Activated T-helper 17 cell treated with anti-CD3 and anti-CD28 coated beads, Interleukin-2, amount 50 U/mL, for 72 hours (primary cell): ENCODE measurements at regions not wholly inside any gene's neighbourhood (a gene's known extent, or its start where the extent isn't known, plus 50 kb on each side); places are given as distances from the start of the nearest gene placed in this dataset.

Experiments used
- ATAC-seq: fragments of 150-1000 bp; cut with Tn5 transposase; replicated peaks from 2 replicates; pipeline ENCODE4 v1.10.0; 2021; ENCODE audit warnings: mild to moderate bottlenecking, moderate library complexity
- H3K27ac Mint-ChIP-seq: one replicate; pipeline ENCODE4 v1.8.0; 2022; ENCODE audit warnings: mixed read lengths
- H3K27me3 Mint-ChIP-seq: one replicate; pipeline ENCODE4 v1.8.0; 2022; ENCODE audit warnings: mixed read lengths
- H3K36me3 Mint-ChIP-seq: one replicate; pipeline ENCODE4 v1.8.0; 2022; ENCODE audit warnings: low read depth, mild to moderate bottlenecking, mixed read lengths
- H3K4me1 Mint-ChIP-seq: one replicate; pipeline ENCODE4 v1.8.0; 2022; ENCODE audit warnings: mixed read lengths
- H3K4me3 Mint-ChIP-seq: one replicate; pipeline ENCODE4 v1.8.0; 2022; ENCODE audit warnings: mild to moderate bottlenecking, mixed read lengths
- H3K9me3 Mint-ChIP-seq: one replicate; pipeline ENCODE4 v1.8.0; 2022; ENCODE audit warnings: mixed read lengths

DNA sequence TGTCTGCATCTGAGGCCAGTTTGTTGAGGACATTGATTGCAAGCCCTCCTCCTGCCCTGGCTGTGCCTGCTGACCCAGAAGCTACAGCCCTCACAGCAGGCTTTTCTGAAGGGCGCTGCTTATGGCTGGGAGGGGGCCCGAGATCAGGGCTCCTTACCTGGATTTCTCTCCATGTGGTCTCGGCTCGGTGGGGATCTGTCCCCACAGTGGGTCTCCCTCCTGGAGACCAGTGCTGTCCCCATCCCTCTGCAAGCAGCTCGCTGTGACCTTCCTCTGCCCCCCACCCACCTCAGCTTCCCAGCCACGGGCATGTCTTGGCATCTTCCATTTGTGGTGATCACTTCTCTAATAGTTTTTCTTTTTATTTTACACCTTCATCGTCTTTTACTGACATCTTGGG, 357.9 kb downstream of the IRX2 start:
- peaks cover 13% of the 10 kb centered on the region for H3K27me3 Mint-ChIP-seq
- H3K4me1 Mint-ChIP-seq, result no peaks in the 10 kb centered on the region

DNA sequence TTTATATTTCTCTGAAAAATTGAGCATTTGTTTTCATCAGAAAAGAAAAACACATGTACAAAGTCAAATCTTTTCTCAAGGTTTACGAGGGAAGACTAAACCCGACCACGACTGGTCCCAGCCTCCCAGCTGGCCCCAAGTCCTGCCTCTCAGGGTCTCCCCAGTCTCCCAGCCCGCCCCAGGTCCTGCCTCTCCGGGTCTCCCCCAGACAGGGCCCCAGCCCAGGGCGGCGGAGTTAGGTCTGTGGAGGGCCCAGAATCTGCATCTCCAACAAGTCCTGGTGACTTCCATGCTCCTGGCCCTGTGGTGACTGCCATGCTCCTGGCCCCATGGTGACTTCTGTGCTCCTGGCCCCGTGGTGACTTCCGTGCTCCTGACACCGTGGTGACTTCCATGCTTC, 359.9 kb downstream of the IRX2 start:
- Mint-ChIP-seq H3K27me3 (peaks cover 13% of the 10 kb centered on the region), H3K9me3 (no peaks in the 10 kb centered on the region), H3K36me3 (no peaks in the 10 kb centered on the region), H3K4me1 (no peaks in the 10 kb centered on the region), H3K27ac (no peak overlapping the region), H3K4me3 (no peak overlapping the region)
- ATAC-seq, result no peak

More for the DNA sequence above, 357.9 kb downstream of the IRX2 start:
- H3K36me3 Mint-ChIP-seq, result no peaks in the 10 kb centered on the region
- H3K27ac Mint-ChIP-seq, result no peak overlapping the region
- no peak overlapping the region for H3K4me3 Mint-ChIP-seq
- no peaks in the 10 kb centered on the region for H3K9me3 Mint-ChIP-seq
- no peak for ATAC-seq

DNA sequence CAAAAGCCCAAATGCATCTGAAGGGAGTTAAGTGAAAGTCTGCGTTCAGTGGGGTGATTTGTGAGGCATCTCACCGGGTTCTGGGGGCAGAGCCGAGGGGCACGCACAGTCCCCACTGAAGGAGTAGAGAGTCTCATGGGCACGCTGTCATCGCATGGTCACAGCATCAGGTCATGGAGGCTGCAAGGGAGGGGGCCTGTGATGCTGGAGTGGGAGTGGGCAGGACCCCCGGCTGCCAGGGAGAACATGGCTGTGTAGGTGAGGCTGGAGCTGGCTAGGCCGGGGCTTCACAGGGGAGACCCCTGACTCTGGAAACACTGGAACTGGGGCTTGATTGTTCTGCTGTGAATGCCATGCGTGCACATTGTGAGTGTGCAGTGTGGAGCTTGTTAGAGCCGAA, 360.5 kb downstream of the IRX2 start:
- Mint-ChIP-seq H3K36me3 (no peaks in the 10 kb centered on the region), H3K27ac (no peak overlapping the region), H3K27me3 (peaks cover 13% of the 10 kb centered on the region), H3K9me3 (no peaks in the 10 kb centered on the region), H3K4me1 (no peaks in the 10 kb centered on the region), H3K4me3 (no peak overlapping the region)
- no peak for ATAC-seq

DNA sequence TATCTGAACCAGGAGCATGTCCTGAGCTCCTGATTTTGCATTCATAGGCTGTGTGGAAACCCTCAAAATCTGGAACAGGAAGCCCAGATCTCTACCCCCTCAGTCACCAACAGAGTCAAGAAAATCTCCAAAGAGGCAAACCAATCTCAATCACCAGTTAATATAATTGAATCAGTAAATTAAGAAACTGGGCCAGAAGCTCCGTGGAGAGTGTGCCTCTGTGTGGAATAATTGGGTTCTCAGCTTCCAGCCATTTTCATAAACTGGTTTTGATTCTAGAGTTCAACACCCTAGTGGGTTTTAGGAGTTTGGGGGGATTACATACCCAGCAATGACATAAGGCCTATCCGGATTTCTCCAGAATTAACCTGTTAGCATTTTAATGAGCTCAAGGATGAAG, 362.9 kb downstream of the IRX2 start:
- Mint-ChIP-seq H3K27ac (no peak overlapping the region), H3K9me3 (no peaks in the 10 kb centered on the region), H3K36me3 (no peaks in the 10 kb centered on the region), H3K4me3 (no peak overlapping the region), H3K4me1 (no peaks in the 10 kb centered on the region), H3K27me3 (peaks cover 13% of the 10 kb centered on the region)
- ATAC-seq, result no peak

DNA sequence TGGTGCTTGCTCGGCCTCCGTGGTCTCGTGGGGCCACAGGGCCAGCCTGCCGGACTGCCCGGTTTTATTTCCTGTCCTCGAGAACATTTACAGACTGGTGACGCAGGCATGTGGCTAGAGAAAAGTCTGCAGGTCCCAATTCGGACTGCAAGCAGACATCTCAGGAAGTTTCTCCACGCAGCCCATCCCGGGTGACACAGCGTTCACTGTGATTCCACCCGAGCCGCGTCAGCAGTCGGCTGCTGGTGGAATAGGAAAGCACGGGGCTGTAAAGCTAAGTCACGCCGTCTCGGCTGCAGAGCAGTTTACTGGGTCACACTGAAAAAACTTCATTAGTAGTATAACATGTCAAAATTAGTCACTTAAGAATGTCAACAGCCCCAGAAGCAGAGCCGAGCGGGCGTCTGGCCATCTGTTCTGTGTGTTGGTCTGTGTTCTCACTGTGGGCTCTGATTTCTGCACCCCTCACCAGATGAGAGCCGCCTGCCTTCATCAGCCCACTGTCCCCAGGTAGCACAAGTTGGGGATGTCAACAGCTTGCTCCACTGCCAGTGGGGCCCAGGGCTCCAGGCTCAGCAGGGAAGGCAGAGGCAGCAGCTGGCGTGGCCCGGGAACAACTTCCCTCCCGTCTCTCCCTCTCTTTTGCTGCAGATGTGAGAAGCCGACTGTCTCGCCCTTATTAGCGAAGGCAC, 363.7 kb downstream of the IRX2 start:
- Mint-ChIP-seq H3K4me3 (no peak overlapping the region), H3K36me3 (no peaks in the 10 kb centered on the region), H3K9me3 (no peaks in the 10 kb centered on the region), H3K27ac (no peak overlapping the region), H3K4me1 (no peaks in the 10 kb centered on the region), H3K27me3 (peaks cover 13% of the 10 kb centered on the region)
- ATAC-seq, result no peak

DNA sequence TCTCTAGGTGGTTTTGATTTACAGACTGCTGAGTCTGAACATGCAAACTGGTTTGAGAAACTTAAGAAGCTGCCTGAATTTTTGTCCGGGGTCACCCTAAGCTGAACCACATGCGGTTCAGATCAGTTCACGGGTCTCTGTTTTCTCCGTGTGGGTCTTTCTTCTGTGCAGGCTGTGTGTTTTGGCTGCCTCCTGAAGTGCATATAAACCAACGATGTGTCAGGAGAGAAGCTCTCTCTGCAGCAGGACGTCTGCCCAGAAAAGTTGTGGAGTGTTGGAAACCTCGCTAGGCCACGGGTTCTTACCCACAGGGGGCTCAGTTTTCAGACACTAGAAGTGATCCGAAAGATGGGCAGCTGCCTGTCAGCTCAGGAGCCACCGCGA, 364.2 kb downstream of the IRX2 start:
- Mint-ChIP-seq H3K27ac (no peak overlapping the region), H3K9me3 (no peaks in the 10 kb centered on the region), H3K4me3 (no peak overlapping the region), H3K36me3 (no peaks in the 10 kb centered on the region), H3K4me1 (no peaks in the 10 kb centered on the region), H3K27me3 (peaks cover 9% of the 10 kb centered on the region)
- no peak for ATAC-seq

DNA sequence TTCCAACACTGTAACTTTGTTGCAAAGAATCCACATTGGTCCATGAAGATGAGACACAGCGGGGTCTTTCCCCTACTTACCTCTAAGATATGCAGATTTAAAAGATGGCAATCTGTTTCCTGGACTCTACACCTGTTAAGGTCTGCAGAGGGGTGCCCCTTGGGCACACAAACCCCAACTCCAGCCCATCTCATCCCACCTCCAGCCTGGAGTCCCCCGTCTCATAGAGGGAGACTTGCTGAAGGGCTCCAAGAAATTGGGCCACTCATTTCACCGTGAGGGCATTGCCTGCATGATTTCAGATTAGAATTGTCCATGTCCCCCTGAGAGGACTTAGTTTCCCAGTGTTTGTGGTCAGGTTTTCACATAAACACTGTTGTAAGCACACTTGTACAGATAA, 365.7 kb downstream of the IRX2 start:
- Mint-ChIP-seq H3K27ac (no peak overlapping the region), H3K36me3 (no peaks in the 10 kb centered on the region), H3K9me3 (no peaks in the 10 kb centered on the region)

DNA sequence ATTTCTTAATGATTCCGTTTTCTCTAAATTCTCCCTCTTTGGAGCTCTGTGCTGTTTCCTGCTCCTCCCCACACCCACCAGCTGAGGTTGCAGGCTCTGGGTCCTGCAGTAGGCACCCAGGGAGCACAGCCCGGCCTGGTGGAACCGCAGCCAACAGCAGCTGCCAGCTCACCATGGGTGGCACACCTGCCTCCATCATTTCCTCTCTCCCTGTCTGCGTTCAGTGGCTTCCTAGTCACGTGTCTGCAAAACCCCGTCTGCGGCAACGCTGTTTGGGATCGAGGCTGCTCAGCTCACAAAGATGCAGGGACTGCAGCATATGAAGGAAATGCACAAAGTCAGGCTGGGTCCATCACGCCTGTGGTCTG, 367.8 kb downstream of the IRX2 start:
- H3K4me1 Mint-ChIP-seq, result no peaks in the 10 kb centered on the region
- H3K4me3 Mint-ChIP-seq, result no peak overlapping the region
- no peaks in the 10 kb centered on the region for H3K27me3 Mint-ChIP-seq
- H3K36me3 Mint-ChIP-seq, result no peaks in the 10 kb centered on the region
- no peak for ATAC-seq
- H3K27ac Mint-ChIP-seq, result no peak overlapping the region
- H3K9me3 Mint-ChIP-seq, result no peaks in the 10 kb centered on the region

More for the DNA sequence above, 365.7 kb downstream of the IRX2 start:
- Mint-ChIP-seq H3K27me3 (peaks cover 5% of the 10 kb centered on the region), H3K4me1 (no peaks in the 10 kb centered on the region), H3K4me3 (no peak overlapping the region)
- ATAC-seq, result no peak

DNA sequence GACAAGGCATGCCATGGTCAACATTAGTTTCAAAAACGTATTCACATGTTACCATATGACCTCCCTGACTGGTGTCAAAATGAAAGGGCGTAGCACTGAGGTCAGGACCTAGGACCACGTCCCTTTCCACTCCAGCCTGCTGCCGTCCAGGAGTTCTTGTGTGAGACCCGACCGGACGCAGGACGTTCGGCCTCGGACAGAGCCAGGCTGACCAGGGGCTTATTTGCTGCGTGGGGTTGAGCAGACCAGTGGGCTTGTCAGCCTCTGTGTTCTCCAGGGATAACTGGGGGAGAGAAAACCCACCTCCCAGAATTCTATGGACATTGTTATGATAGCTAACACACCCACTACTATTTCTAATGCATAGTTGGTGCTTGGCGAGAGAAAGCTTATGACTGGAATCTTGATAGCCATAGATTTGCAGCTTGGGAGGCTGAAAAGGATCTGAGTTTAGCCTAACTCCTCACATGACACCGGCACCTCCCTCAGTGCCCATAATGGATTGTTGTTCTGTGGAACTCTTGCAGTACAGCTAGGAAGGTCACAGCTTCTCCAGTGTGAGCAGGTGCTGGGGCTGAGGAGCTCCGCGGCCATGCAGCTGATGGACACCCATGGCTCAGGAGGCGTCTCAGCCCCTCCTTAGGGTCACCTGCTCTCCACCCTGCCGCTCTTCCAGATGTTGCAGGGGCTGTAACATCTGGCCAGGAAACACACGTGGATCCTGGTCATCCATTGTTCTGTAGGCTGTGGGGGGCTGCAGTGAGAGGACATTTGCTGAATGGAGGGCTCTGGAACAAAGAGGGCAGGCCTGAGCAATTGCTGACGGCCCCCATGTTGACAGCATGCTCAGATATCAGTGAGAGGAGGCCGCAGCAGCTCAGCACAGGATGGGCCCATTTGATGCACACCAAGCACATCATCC, 368.4 kb downstream of the IRX2 start:
- no peaks in the 10 kb centered on the region for H3K9me3 Mint-ChIP-seq
- H3K4me3 Mint-ChIP-seq, result no peak overlapping the region
- no peaks in the 10 kb centered on the region for H3K36me3 Mint-ChIP-seq
- H3K27me3 Mint-ChIP-seq, result no peaks in the 10 kb centered on the region
- no peak for ATAC-seq
- H3K4me1 Mint-ChIP-seq, result no peaks in the 10 kb centered on the region
- no peak overlapping the region for H3K27ac Mint-ChIP-seq

DNA sequence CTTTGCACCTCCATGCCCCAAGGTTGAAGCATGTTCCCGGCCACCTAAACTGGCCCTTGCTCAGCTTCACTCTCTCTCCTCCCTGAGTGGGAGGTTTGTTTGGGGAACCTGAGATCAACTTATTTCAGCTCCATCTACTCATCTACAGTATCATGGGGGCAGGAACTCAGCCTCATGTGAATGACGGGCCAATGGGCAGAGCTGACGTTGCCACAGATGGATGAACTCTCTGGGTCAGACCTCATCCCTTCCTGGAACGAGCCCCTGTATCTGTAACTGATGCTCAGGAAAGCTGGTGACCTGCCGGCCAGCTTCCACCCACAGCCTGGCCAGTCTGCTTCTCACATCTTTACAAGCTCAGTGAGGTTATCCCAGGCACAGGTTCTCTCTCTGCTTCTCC, 369.6 kb downstream of the IRX2 start:
- Mint-ChIP-seq H3K4me3 (no peak overlapping the region), H3K27me3 (no peaks in the 10 kb centered on the region), H3K4me1 (no peaks in the 10 kb centered on the region), H3K9me3 (no peaks in the 10 kb centered on the region), H3K27ac (no peak overlapping the region), H3K36me3 (no peaks in the 10 kb centered on the region)
- no peak for ATAC-seq

DNA sequence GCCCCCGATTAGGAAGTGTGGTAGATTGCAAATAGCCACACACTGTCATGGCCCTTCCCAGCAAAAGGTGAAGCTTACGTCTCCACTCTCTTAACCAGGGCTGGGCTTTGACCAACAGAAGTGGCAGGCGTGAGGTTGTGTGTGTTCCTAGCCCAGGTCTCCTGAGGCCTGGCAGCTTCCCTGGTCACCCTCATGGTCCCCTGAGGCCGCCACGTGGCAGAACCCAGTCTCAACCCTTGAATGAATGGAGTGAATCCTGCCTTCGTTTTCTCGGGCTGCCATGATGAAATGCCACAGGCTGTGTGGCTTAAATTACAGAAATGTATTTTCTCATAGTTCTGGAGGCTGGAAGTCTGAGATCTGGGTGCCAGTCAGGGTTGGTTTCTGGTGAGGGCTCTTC, 370.4 kb downstream of the IRX2 start:
- Mint-ChIP-seq H3K4me3 (no peak overlapping the region), H3K4me1 (no peaks in the 10 kb centered on the region), H3K27me3 (no peaks in the 10 kb centered on the region), H3K27ac (no peak overlapping the region), H3K36me3 (no peaks in the 10 kb centered on the region), H3K9me3 (no peaks in the 10 kb centered on the region)
- ATAC-seq, result no peak

DNA sequence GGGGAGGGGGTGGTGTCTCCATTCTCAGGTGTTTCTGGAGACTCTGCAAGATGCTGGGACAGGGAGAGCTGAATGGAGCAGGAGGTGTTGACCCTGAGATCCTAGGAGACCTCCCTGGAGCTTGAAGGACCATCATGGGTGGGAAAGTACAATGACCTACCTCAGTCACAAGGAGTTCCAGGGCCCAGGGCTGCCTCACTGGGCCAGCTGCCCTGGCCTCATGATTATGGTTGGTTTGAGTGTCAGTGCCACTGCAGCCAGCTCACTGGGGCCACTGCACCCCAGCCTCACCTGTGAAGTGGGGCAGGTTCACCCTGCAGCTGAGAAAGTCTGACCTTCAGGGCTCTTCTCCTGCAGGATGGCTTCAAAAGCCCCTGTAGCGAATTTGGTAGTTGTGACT, 372.5 kb downstream of the IRX2 start:
- Mint-ChIP-seq H3K27me3 (no peaks in the 10 kb centered on the region), H3K36me3 (no peaks in the 10 kb centered on the region), H3K4me3 (no peak overlapping the region), H3K4me1 (no peaks in the 10 kb centered on the region), H3K27ac (no peak overlapping the region), H3K9me3 (no peaks in the 10 kb centered on the region)
- no peak for ATAC-seq

DNA sequence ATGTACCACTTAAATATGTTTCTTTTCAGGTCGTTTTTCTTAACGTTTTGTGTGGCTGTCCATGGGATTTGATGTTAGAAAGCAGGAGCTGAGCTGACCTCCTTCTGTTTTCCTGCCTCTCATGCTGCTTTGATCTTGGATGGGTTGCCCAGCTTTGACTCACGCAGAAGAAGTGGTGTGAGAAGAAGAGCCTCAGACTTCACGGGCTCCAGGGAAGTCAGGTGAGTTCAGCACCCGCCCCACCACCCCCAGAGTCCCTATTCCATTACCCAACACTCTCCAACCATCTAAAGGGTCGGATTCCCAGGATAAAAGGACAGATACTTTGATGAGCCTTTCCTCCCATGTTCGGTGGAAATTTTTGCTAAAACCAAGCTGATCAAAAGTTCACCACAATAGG, 373.4 kb downstream of the IRX2 start:
- Mint-ChIP-seq H3K9me3 (peaks cover 4% of the 10 kb centered on the region), H3K36me3 (no peaks in the 10 kb centered on the region), H3K4me3 (no peak overlapping the region), H3K27ac (no peak overlapping the region), H3K27me3 (no peaks in the 10 kb centered on the region), H3K4me1 (no peaks in the 10 kb centered on the region)
- ATAC-seq, result no peak

DNA sequence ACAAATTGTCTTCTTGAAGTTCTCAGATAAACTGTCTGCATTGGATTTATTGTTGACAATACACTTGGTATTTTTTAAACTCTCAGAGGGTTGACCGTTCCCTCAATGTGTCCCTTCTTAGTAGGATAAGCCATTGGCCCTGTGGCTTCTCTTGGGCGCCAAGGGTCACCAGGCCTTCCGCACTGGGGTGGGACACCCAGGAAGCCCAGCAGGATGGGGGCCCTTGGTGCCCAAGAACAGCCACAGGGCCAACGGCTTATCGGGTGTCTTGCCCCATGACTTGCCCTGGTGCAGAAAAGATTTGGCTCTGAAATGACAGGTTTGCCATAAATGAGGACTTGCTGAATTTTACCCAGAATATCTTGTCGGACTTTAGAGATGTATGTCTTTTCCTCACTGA, 375.0 kb downstream of the IRX2 start:
- no peaks in the 10 kb centered on the region for H3K4me1 Mint-ChIP-seq

DNA sequence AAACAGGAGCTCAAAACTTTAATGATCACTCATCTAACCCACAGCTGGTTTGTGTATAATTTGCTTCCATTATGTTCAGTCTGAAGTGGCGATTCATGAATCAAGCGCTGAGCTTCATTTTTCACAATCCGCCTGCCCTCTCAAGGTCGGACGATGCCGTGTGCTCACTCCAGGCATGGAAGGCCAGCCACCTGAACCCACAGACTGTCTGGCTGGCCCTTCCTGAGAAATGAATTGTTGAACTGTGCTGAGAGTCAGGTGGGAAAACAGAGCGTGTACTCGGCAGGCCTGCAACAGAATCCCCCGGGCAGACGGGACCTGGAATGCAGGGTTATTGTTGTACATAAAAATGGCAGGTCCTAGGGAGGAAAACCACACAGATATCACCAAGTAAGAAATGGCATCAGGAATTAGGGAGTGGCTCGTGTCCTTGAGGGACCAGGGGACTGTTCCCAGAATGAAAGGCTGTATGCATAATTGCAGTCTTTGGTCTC, 375.7 kb downstream of the IRX2 start:
- H3K27ac Mint-ChIP-seq, result no peak overlapping the region
- H3K9me3 Mint-ChIP-seq, result peaks cover 10% of the 10 kb centered on the region
- no peak for ATAC-seq
- no peaks in the 10 kb centered on the region for H3K4me1 Mint-ChIP-seq
- H3K4me3 Mint-ChIP-seq, result no peak overlapping the region
- H3K27me3 Mint-ChIP-seq, result no peaks in the 10 kb centered on the region
- no peaks in the 10 kb centered on the region for H3K36me3 Mint-ChIP-seq

More for the DNA sequence above, 375.0 kb downstream of the IRX2 start:
- peaks cover 10% of the 10 kb centered on the region for H3K9me3 Mint-ChIP-seq
- no peaks in the 10 kb centered on the region for H3K27me3 Mint-ChIP-seq
- no peaks in the 10 kb centered on the region for H3K36me3 Mint-ChIP-seq
- H3K4me3 Mint-ChIP-seq, result no peak overlapping the region
- ATAC-seq, result no peak
- H3K27ac Mint-ChIP-seq, result no peak overlapping the region
